ENCODE measurements at regions not wholly inside any gene's neighbourhood (a gene's known extent, or its start where the extent isn't known, plus 50 kb on each side); places are given as distances from the start of the nearest gene placed in this dataset.

DNA sequence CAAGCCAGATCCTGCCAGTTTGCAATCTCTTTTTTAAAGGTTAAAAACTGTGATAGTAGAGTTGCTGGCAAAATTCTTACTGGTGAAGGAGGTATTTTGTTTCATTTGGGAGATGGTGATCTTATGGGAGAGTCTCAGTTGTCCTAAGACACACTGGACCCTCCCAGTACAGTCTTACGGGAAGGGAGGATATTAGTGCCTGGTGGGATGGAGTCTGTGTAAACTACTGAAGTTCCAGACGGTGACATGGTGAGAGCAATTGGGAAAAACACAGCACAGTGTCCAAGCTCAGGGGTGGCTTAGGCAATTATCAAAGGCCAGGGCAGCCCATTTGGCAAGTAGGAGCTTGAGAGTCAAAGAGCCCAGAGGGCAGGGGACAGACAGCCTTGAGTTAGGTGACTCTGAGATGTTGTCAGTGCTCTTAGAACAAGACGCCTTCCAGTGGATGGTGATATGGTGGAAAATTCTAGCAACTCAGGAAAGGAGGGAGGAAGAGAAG is 143.7 kb upstream of the CCDC68 start:
- TF ChIP-seq FOXK2 (IDR thresholded peaks at IDR 0.05) (no peak), HDGF (IDR thresholded peaks at IDR 0.05; ENCODE audit: borderline replicate concordance) (no peak), FOXA1 (IDR thresholded peaks at IDR 0.05) (no peak), NFRKB (IDR thresholded peaks at IDR 0.05) (no peak)
